ENCODE measurements at regions not wholly inside any gene's neighbourhood (a gene's known extent, or its start where the extent isn't known, plus 50 kb on each side); places are given as distances from the start of the nearest gene placed in this dataset.

DNA sequence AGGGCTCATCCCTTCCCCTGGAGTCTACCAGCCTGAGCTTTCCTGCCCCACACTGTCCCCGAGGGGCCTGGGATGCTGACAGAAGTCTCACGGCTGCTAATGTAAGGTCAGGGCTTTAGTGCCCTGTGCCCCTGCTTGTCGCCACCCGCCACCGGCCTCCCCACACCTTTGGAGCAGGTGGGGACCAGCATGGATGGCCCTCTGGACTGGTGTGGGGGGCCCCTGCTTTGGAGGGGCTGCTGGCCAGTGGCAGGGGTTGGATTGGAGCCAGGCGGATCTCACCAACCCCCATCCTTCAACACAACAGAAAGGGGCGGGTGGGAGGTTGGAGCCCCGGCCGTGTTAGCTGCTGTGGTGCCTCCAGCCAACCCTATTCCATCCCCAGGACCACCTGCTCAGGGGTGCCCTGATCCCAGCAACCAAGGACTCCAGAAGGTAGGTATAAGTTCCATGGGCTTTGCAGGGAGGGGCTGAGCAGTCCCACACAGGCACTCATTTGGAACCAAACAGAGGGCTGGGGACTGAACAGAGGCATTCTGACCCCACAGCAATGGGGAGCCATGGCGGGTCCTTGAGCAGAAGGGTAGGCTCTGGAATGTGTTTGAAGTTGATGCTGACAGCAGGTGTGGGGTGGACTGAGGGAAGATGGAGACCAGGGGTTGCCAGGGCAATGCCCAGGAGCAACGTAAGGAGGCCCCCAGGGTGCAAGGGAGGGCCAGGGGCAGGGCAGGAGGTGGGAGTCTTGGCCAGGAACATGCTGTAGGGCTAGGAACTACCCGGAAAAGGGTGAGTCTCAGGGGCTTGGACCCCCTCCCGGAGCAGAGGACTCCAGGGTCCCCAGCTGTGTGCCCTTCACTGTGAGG is 145.1 kb upstream of the C14orf180 start:
- Histone ChIP-seq H3K27ac (no peak overlapping the region), H3K36me3 (replicated peaks in 1 of 2) (no peaks in the 10 kb centered on the region), H3K27me3 (no peaks in the 10 kb centered on the region), H3K4me3 (no peak overlapping the region), H3K9me3 (replicated peaks in 1 of 3) (no peaks in the 10 kb centered on the region), H3K4me1 (replicated peaks in 1 of 2) (peaks cover 6 to 13% of the 10 kb centered on the region in 2 donors)
- intact Hi-C loops (cut with DNase I): no loop called here
- WGBS, 4 donors: 82 to 98% (median 85%) methylated on average over 4 to 13 of the region's 13 CpGs
- TF ChIP-seq, protein P1, sequence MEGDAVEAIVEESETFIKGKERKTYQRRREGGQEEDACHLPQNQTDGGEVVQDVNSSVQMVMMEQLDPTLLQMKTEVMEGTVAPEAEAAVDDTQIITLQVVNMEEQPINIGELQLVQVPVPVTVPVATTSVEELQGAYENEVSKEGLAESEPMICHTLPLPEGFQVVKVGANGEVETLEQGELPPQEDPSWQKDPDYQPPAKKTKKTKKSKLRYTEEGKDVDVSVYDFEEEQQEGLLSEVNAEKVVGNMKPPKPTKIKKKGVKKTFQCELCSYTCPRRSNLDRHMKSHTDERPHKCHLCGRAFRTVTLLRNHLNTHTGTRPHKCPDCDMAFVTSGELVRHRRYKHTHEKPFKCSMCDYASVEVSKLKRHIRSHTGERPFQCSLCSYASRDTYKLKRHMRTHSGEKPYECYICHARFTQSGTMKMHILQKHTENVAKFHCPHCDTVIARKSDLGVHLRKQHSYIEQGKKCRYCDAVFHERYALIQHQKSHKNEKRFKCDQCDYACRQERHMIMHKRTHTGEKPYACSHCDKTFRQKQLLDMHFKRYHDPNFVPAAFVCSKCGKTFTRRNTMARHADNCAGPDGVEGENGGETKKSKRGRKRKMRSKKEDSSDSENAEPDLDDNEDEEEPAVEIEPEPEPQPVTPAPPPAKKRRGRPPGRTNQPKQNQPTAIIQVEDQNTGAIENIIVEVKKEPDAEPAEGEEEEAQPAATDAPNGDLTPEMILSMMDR (IDR thresholded peaks at IDR 0.05): no peak
- TF ChIP-seq POLR2A (IDR thresholded peaks at IDR 0.05): no peak
- peak in 2 of 7 donors; percentile 13 to 31 for DNase-seq

DNA sequence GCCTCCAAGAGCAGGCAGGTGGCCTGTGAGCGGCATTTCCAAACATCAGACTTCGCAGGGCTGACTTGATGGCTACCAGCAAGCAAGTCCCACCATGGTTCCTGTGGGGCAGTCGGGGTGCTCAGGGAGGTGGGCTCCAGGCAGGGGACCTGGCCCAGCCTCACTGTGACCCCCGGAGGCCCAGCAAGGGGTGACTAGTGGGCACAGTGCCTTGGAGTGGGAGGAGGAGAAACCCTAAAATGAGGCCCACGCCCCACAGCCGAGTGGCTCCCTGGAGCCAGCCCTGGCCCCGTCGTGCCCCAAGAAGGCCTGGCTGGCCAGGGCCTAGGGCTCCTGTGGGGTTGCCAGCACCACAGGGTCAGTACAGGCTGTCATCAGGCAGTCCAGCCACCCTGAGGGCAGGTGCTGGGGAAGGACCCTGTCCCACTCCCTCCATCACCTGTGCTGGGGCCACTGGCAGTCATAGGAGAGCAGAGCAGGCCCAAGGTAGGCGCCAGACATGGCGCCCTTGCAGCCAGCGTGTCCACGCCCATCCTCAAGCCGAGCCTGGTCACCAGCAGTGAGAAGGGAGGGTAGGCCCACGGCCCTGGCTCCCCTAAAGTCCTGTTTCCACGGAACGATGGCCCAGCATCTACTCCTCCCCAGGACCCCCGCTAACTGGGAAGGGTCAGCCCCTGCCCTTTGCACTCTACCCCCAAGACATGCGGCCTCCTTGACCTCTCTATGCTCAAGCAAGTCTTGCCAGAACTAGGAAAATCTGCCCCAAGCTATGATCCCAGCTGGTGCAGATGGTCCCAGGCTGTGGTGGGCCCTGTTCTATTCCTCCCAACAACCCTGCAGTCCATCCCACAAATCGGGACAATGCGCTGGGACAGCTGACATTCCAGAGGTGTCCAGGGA is 144.2 kb upstream of the C14orf180 start:
- Histone ChIP-seq H3K4me3 (no peak overlapping the region), H3K36me3 (replicated peaks in 1 of 2) (no peaks in the 10 kb centered on the region), H3K4me1 (replicated peaks in 1 of 2) (peaks cover 6 to 13% of the 10 kb centered on the region in 2 donors), H3K27ac (peak overlapping the region in 2 of 5 donors; percentile 66 to 84), H3K9me3 (replicated peaks in 1 of 3) (no peaks in the 10 kb centered on the region), H3K27me3 (no peaks in the 10 kb centered on the region)
- 86 to 95% (median 92%) methylated on average over 10 to 20 of the region's 20 CpGs for WGBS, 4 donors
- TF ChIP-seq POLR2A (IDR thresholded peaks at IDR 0.05): no peak
- TF ChIP-seq, protein P1 (IDR thresholded peaks at IDR 0.05): no peak
- intact Hi-C loops (cut with DNase I): no loop called here
- peak in 1 of 7 donors; percentile 13 for DNase-seq

DNA sequence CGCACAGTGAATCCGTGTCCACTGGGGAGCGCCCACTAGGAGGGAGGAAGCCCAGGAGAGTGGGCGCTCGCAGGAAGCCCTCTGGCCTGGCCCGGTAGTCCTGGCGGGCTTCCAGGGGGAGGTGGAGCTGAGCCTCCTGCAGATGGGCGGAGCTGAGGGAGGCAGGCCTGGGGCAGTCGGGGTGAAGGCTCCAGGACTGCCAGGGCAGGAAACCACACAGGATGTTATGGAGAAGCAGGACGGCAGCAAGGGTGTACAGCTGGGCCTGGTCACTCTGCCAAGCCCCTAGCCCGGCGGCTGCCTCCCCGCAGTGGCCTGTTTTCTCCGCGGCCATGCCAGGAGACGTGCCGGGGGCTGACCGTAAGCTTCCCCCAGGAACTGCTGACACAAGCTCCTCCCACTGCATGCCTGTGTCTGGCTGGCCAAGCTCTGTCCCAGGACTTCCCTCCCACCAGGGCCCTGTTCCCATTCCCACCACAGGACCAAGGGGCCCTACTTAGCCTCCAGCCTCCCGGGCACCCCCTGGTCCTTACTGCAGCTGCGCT is 143.4 kb upstream of the C14orf180 start:
- Histone ChIP-seq H3K9me3 (replicated peaks in 1 of 3) (no peaks in the 10 kb centered on the region), H3K27ac (peak overlapping the region in 3 of 5 donors; percentile 6 to 84 (median 66)), H3K4me3 (peak overlapping the region in 2 of 4 donors; percentile 15 to 35), H3K27me3 (no peaks in the 10 kb centered on the region), H3K4me1 (replicated peaks in 1 of 2) (peaks cover 6 to 13% of the 10 kb centered on the region in 2 donors), H3K36me3 (replicated peaks in 1 of 2) (no peaks in the 10 kb centered on the region)
- TF ChIP-seq, protein P1 (IDR thresholded peaks at IDR 0.05): no peak
- TF ChIP-seq POLR2A (IDR thresholded peaks at IDR 0.05): no peak
- intact Hi-C loops (cut with DNase I): no loop called here
- WGBS, 4 donors: 29 to 45% (median 38%) methylated on average over 7 to 20 of the region's 20 CpGs
- peak; percentile 56 to 80 (median 65) for DNase-seq

All from adrenal gland (tissue), 9 donors.